ENCODE measurements at regions not wholly inside any gene's neighbourhood (a gene's known extent, or its start where the extent isn't known, plus 50 kb on each side); places are given as distances from the start of the nearest gene placed in this dataset.
"Not testable (repeated sequence)": the region's sequence is repeated elsewhere in the genome, so short reads cannot be mapped to it uniquely, and the experiment has no call there.

- Histone ChIP-seq H3K9me3 (no peaks in the 10 kb centered on the region), H3K27ac (no peak overlapping the region), H3K4me3 (no peak overlapping the region), H3K4me1 (no peaks in the 10 kb centered on the region), H3K36me3 (no peaks in the 10 kb centered on the region), H3K27me3 (no peaks in the 10 kb centered on the region)
- TF ChIP-seq POLR2A (IDR thresholded peaks at IDR 0.05): no peak
- TF ChIP-seq CTCF (IDR thresholded peaks at IDR 0.05): no peak
- ATAC-seq (no peak), DNase-seq (no peak)
- 50% methylated on average over 1 of the region's 1 CpG for WGBS (ENCODE audit: insufficient coverage, low coverage, low lambda C conversion rate, missing lambda C conversion rate)
- intact Hi-C loops (cut with DNase I): no loop called here
These were observed 261.4 kb upstream of the MGAT5 start for GRCh38 chr2:133992454-133992853.

- TF ChIP-seq CTCF (IDR thresholded peaks at IDR 0.05) (no peak), POLR2A (IDR thresholded peaks at IDR 0.05) (no peak)
- no peaks in the 10 kb centered on the region for H3K36me3 ChIP-seq
- DNase-seq (no peak), ATAC-seq (no peak)
- no peak overlapping the region for H3K4me3 ChIP-seq
- no peak overlapping the region for H3K27ac ChIP-seq
- intact Hi-C loops (cut with DNase I): no loop called here
- WGBS (ENCODE audit: insufficient coverage, low coverage, low lambda C conversion rate, missing lambda C conversion rate): 56% methylated on average over 2 of the region's 3 CpGs
- no peaks in the 10 kb centered on the region for H3K27me3 ChIP-seq
- no peaks in the 10 kb centered on the region for H3K4me1 ChIP-seq
- no peaks in the 10 kb centered on the region for H3K9me3 ChIP-seq
These were observed 260.7 kb upstream of the MGAT5 start for GRCh38 chr2:133993160-133993559.

- ATAC-seq; H3K27me3 ChIP-seq; H3K9me3 ChIP-seq; H3K4me1 ChIP-seq; H3K4me3 ChIP-seq; H3K36me3 ChIP-seq; DNase-seq; intact Hi-C loops (cut with DNase I); H3K27ac ChIP-seq: not testable (repeated sequence)
- 34% methylated on average over 4 of the region's 4 CpGs for WGBS (ENCODE audit: insufficient coverage, low coverage, low lambda C conversion rate, missing lambda C conversion rate)
These were observed 255.1 kb upstream of the MGAT5 start for GRCh38 chr2:133998726-133999125.

GRCh38 chr2:134002391-134002790 is 251.5 kb upstream of the MGAT5 start:
- DNase-seq (no peak), ATAC-seq (no peak)
- TF ChIP-seq POLR2A (IDR thresholded peaks at IDR 0.05): no peak
- TF ChIP-seq CTCF (IDR thresholded peaks at IDR 0.05): no peak
- H3K4me3 ChIP-seq: no peak overlapping the region
- intact Hi-C loops (cut with DNase I): no loop called here
- H3K4me1 ChIP-seq: no peaks in the 10 kb centered on the region
- no peaks in the 10 kb centered on the region for H3K9me3 ChIP-seq
- 92% methylated on average over 1 of the region's 1 CpG for WGBS (ENCODE audit: insufficient coverage, low coverage, low lambda C conversion rate, missing lambda C conversion rate)
- H3K36me3 ChIP-seq: no peaks in the 10 kb centered on the region
- H3K27ac ChIP-seq: no peak overlapping the region
- no peaks in the 10 kb centered on the region for H3K27me3 ChIP-seq

- no peaks in the 10 kb centered on the region for H3K4me1 ChIP-seq
- H3K4me3 ChIP-seq: no peak overlapping the region
- no peaks in the 10 kb centered on the region for H3K27me3 ChIP-seq
- WGBS (ENCODE audit: insufficient coverage, low coverage, low lambda C conversion rate, missing lambda C conversion rate): 23% methylated on average over 1 of the region's 1 CpG
- ATAC-seq (no peak), DNase-seq (no peak)
- TF ChIP-seq POLR2A (IDR thresholded peaks at IDR 0.05) (no peak), CTCF (IDR thresholded peaks at IDR 0.05) (no peak)
- intact Hi-C loops (cut with DNase I): no loop called here
- H3K36me3 ChIP-seq: no peaks in the 10 kb centered on the region
- H3K9me3 ChIP-seq: no peaks in the 10 kb centered on the region
- H3K27ac ChIP-seq: no peak overlapping the region
These were observed 251.0 kb upstream of the MGAT5 start for GRCh38 chr2:134002921-134003320.

Measured in right lobe of liver (tissue), 6 donors.